Omental fat pad (tissue), 3 donors: ENCODE measurements at regions not wholly inside any gene's neighbourhood (a gene's known extent, or its start where the extent isn't known, plus 50 kb on each side); places are given as distances from the start of the nearest gene placed in this dataset.

Source experiments
- ATAC-seq: fragments of 150-250 bp; one replicate; pipeline ENCODE4 v1.9.1; 2016; ENCODE audit warnings: mild to moderate bottlenecking, moderate library complexity; ENCODE audit not compliant: low FRiP score
- DNase-seq: peaks from one replicate; pipeline ENCODE4 v3.0.0-alpha.2; 2019; ENCODE audit warnings: low spot score
- CTCF ChIP-seq, 3 donors: fragments of 450-650 bp; IDR thresholded peaks; one replicate each; pipeline ENCODE4 v1.5.1; 2016 to 2017; ENCODE audit warnings: antibody characterized with exemption in 3 of 3, mild to moderate bottlenecking in 3 of 3, moderate library complexity in 2 of 3

DNA sequence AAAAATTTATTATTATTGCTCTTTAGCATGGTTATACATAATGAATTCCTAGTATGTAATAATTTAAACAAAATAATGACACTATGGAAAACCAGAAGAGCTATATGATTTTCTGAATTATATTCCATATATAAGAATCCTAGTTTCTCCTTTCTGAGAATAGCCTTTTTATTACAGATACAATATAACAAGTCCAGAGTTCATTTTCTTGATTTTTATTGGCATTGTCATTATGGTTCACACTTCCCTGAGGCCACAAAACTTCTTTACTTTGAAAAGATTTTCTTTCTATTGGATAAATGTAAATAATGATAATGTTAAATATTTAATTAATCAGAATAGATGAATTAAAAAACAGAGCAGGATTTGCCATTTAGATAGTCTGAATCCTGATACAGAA lies 362.3 kb upstream of the BCHE start:
- ATAC-seq (no peak), DNase-seq (no peak)
- no peak for TF ChIP-seq CTCF (IDR thresholded peaks at IDR 0.05)

DNA sequence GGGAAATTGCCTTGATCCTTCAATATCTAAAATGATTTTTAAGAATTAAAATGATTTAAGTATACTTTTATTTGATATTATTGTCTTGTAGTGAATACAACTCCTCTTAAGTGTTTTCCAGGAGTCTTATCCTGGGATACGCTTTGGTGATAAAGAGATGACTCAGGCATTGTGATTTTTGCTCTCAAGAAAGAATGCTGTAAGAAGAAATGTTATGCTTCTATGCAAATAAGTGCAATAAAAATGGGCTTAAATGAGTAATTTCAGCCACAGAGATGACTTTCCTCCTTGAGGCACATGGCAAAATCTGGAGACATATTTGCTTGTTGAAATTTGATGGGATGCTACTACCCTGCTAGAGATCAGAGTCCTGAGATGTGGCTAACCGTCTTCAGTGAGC lies 358.6 kb upstream of the BCHE start:
- no peak for DNase-seq
- no peak for TF ChIP-seq CTCF (IDR thresholded peaks at IDR 0.05)
- no peak for ATAC-seq

DNA sequence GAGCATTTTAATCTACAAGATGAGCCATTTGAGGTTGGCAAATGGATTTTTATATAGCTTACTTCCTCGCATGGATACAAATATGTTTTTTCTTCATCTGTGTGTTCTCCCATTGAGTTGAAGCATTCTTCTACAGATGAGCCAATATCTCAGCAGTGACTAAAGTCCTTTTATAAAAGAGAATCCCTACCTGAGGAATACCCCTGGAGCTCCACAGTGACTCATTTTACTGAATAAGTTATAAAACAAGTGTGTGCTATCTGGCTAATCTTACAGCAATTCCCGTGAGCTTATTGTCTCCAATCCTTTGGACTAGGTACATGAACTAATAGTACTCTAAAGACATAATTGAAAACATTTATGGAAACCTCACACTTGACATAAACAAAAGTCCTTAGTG lies 354.2 kb upstream of the BCHE start:
- TF ChIP-seq CTCF (IDR thresholded peaks at IDR 0.05) = no peak
- no peak for DNase-seq
- ATAC-seq = no peak

- no peak for DNase-seq
- TF ChIP-seq CTCF (IDR thresholded peaks at IDR 0.05) = no peak
- no peak for ATAC-seq
Observed at GRCh38 chr3:166190360-166190759, 353.1 kb upstream of the BCHE start.

GRCh38 chr3:166187237-166187636 lies 350.0 kb upstream of the BCHE start:
- DNase-seq (no peak), ATAC-seq (no peak)
- no peak for TF ChIP-seq CTCF (IDR thresholded peaks at IDR 0.05)

DNA sequence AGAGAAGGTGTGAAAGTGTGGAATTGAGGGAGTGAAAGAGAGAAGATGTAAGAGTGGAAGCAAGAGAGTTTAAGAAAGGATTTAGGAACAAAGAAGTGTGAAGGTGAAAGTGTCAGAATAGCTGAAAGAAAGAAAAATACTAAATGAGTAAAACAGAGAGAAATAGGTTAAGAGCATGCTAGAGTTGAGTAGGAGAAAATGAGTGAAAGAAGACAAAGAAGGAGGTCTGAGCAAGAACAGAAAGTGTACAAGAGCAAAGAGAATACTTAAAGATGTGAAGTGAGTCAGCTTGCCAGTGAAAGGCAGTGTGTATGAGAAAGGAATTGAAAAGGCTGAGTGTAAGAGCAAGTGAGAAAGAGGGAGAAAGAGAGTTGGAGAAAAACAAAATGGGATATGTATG lies 348.8 kb upstream of the BCHE start:
- no peak for TF ChIP-seq CTCF (IDR thresholded peaks at IDR 0.05)
- no peak for DNase-seq
- ATAC-seq = no peak

GRCh38 chr3:166177130-166177529 lies 339.9 kb upstream of the BCHE start:
- TF ChIP-seq CTCF (IDR thresholded peaks at IDR 0.05) = no peak
- DNase-seq = no peak
- ATAC-seq = no peak
